ENCODE measurements at regions not wholly inside any gene's neighbourhood (a gene's known extent, or its start where the extent isn't known, plus 50 kb on each side); places are given as distances from the start of the nearest gene placed in this dataset.

GRCh38 chr10:8950978-8951377 is 896.5 kb downstream of the GATA3 start:
- no peak overlapping the region for H3K4me2 ChIP-seq (ENCODE audit: low read depth, low read length, poor library complexity, severe bottlenecking)
- H3K4me3 ChIP-seq (ENCODE audit: low read length): no peak overlapping the region
- no peak for DNase-seq
- H3K36me3 ChIP-seq (ENCODE audit: insufficient read depth, low read length): no peaks in the 10 kb centered on the region
- H3K9me2 ChIP-seq (replicated peaks; ENCODE audit: insufficient read depth, low read length): no peaks in the 10 kb centered on the region
- H3K4me1 ChIP-seq (ENCODE audit: low read length): no peaks in the 10 kb centered on the region
- H3K9me3 ChIP-seq (ENCODE audit: low read length): no peaks in the 10 kb centered on the region
- H3K27me3 ChIP-seq (ENCODE audit: low read length): no peaks in the 10 kb centered on the region
- H2AFZ ChIP-seq (ENCODE audit: low read length): no peak overlapping the region
- H3K79me2 ChIP-seq (ENCODE audit: low read length): no peaks in the 10 kb centered on the region
- no peak overlapping the region for H3K27ac ChIP-seq (ENCODE audit: low read length)
- no peak overlapping the region for H3K9ac ChIP-seq (ENCODE audit: low read length)
- H4K20me1 ChIP-seq (ENCODE audit: insufficient read depth, low read depth, low read length): no peaks in the 10 kb centered on the region

GRCh38 chr10:8951440-8952089 is 897.1 kb downstream of the GATA3 start:
- no peak overlapping the region for H2AFZ ChIP-seq (ENCODE audit: low read length)
- H3K4me3 ChIP-seq (ENCODE audit: low read length): no peak overlapping the region
- no peak overlapping the region for H3K4me2 ChIP-seq (ENCODE audit: low read depth, low read length, poor library complexity, severe bottlenecking)
- H3K9me2 ChIP-seq (replicated peaks; ENCODE audit: insufficient read depth, low read length): no peaks in the 10 kb centered on the region
- no peaks in the 10 kb centered on the region for H3K9me3 ChIP-seq (ENCODE audit: low read length)
- no peak overlapping the region for H3K9ac ChIP-seq (ENCODE audit: low read length)
- DNase-seq: no peak
- H4K20me1 ChIP-seq (ENCODE audit: insufficient read depth, low read depth, low read length): no peaks in the 10 kb centered on the region
- H3K36me3 ChIP-seq (ENCODE audit: insufficient read depth, low read length): no peaks in the 10 kb centered on the region
- no peaks in the 10 kb centered on the region for H3K4me1 ChIP-seq (ENCODE audit: low read length)
- no peak overlapping the region for H3K27ac ChIP-seq (ENCODE audit: low read length)
- no peaks in the 10 kb centered on the region for H3K27me3 ChIP-seq (ENCODE audit: low read length)
- no peaks in the 10 kb centered on the region for H3K79me2 ChIP-seq (ENCODE audit: low read length)

- H3K27ac ChIP-seq (ENCODE audit: low read length): no peak overlapping the region
- H3K9me2 ChIP-seq (replicated peaks; ENCODE audit: insufficient read depth, low read length): no peaks in the 10 kb centered on the region
- H3K79me2 ChIP-seq (ENCODE audit: low read length): no peaks in the 10 kb centered on the region
- no peaks in the 10 kb centered on the region for H4K20me1 ChIP-seq (ENCODE audit: insufficient read depth, low read depth, low read length)
- H3K9me3 ChIP-seq (ENCODE audit: low read length): no peaks in the 10 kb centered on the region
- no peaks in the 10 kb centered on the region for H3K36me3 ChIP-seq (ENCODE audit: insufficient read depth, low read length)
- no peaks in the 10 kb centered on the region for H3K27me3 ChIP-seq (ENCODE audit: low read length)
- H3K4me1 ChIP-seq (ENCODE audit: low read length): no peaks in the 10 kb centered on the region
- H2AFZ ChIP-seq (ENCODE audit: low read length): no peak overlapping the region
- no peak overlapping the region for H3K4me2 ChIP-seq (ENCODE audit: low read depth, low read length, poor library complexity, severe bottlenecking)
- DNase-seq: no peak
- no peak overlapping the region for H3K9ac ChIP-seq (ENCODE audit: low read length)
- H3K4me3 ChIP-seq (ENCODE audit: low read length): no peak overlapping the region
Measured at GRCh38 chr10:8956400-8956799, 901.9 kb downstream of the GATA3 start.

- Histone ChIP-seq H3K27me3 (ENCODE audit: low read length) (0 out of 2 replicates have a peak, but pooled peaks cover 2% of the 10 kb centered on the region), H3K9ac (ENCODE audit: low read length) (no peak overlapping the region), H3K4me3 (ENCODE audit: low read length) (no peak overlapping the region), H3K4me2 (ENCODE audit: low read depth, low read length, poor library complexity, severe bottlenecking) (no peak overlapping the region), H3K79me2 (ENCODE audit: low read length) (no peaks in the 10 kb centered on the region), H2AFZ (ENCODE audit: low read length) (no peak overlapping the region), H3K9me2 (replicated peaks; ENCODE audit: insufficient read depth, low read length) (no peaks in the 10 kb centered on the region), H3K9me3 (ENCODE audit: low read length) (no peaks in the 10 kb centered on the region), H3K36me3 (ENCODE audit: insufficient read depth, low read length) (no peaks in the 10 kb centered on the region), H3K4me1 (ENCODE audit: low read length) (no peaks in the 10 kb centered on the region), H3K27ac (ENCODE audit: low read length) (no peak overlapping the region), H4K20me1 (ENCODE audit: insufficient read depth, low read depth, low read length) (no peaks in the 10 kb centered on the region)
- no peak for DNase-seq
Measured at GRCh38 chr10:8962249-8962648, 907.8 kb downstream of the GATA3 start.

- no peak for DNase-seq
- H3K27me3 ChIP-seq (ENCODE audit: low read length): 0 out of 2 replicates have a peak, but pooled peaks cover 2% of the 10 kb centered on the region
- H3K79me2 ChIP-seq (ENCODE audit: low read length): no peaks in the 10 kb centered on the region
- H3K9me3 ChIP-seq (ENCODE audit: low read length): no peaks in the 10 kb centered on the region
- H3K9me2 ChIP-seq (replicated peaks; ENCODE audit: insufficient read depth, low read length): no peaks in the 10 kb centered on the region
- H2AFZ ChIP-seq (ENCODE audit: low read length): no peak overlapping the region
- no peak overlapping the region for H3K4me3 ChIP-seq (ENCODE audit: low read length)
- no peaks in the 10 kb centered on the region for H4K20me1 ChIP-seq (ENCODE audit: insufficient read depth, low read depth, low read length)
- H3K4me1 ChIP-seq (ENCODE audit: low read length): no peaks in the 10 kb centered on the region
- no peak overlapping the region for H3K9ac ChIP-seq (ENCODE audit: low read length)
- no peak overlapping the region for H3K27ac ChIP-seq (ENCODE audit: low read length)
- no peaks in the 10 kb centered on the region for H3K36me3 ChIP-seq (ENCODE audit: insufficient read depth, low read length)
- no peak overlapping the region for H3K4me2 ChIP-seq (ENCODE audit: low read depth, low read length, poor library complexity, severe bottlenecking)
Measured at GRCh38 chr10:8967061-8967460, 912.6 kb downstream of the GATA3 start.

GRCh38 chr10:8969853-8970252 is 915.4 kb downstream of the GATA3 start:
- no peaks in the 10 kb centered on the region for H3K9me3 ChIP-seq (ENCODE audit: low read length)
- H3K4me1 ChIP-seq (ENCODE audit: low read length): no peaks in the 10 kb centered on the region
- no peaks in the 10 kb centered on the region for H3K36me3 ChIP-seq (ENCODE audit: insufficient read depth, low read length)
- H3K27ac ChIP-seq (ENCODE audit: low read length): no peak overlapping the region
- no peak overlapping the region for H3K4me3 ChIP-seq (ENCODE audit: low read length)
- no peak overlapping the region for H3K9ac ChIP-seq (ENCODE audit: low read length)
- no peak overlapping the region for H3K4me2 ChIP-seq (ENCODE audit: low read depth, low read length, poor library complexity, severe bottlenecking)
- H4K20me1 ChIP-seq (ENCODE audit: insufficient read depth, low read depth, low read length): no peaks in the 10 kb centered on the region
- no peak for DNase-seq
- no peaks in the 10 kb centered on the region for H3K9me2 ChIP-seq (replicated peaks; ENCODE audit: insufficient read depth, low read length)
- H3K27me3 ChIP-seq (ENCODE audit: low read length): no peaks in the 10 kb centered on the region
- no peak overlapping the region for H2AFZ ChIP-seq (ENCODE audit: low read length)
- H3K79me2 ChIP-seq (ENCODE audit: low read length): no peaks in the 10 kb centered on the region

GRCh38 chr10:8975535-8975934 is 921.0 kb downstream of the GATA3 start:
- Histone ChIP-seq H3K27me3 (ENCODE audit: low read length) (0 out of 2 replicates have a peak, but pooled peaks cover 1% of the 10 kb centered on the region), H4K20me1 (ENCODE audit: insufficient read depth, low read depth, low read length) (no peaks in the 10 kb centered on the region), H2AFZ (ENCODE audit: low read length) (no peak overlapping the region), H3K9ac (ENCODE audit: low read length) (no peak overlapping the region), H3K4me1 (ENCODE audit: low read length) (no peaks in the 10 kb centered on the region), H3K27ac (ENCODE audit: low read length) (no peak overlapping the region), H3K9me3 (ENCODE audit: low read length) (no peaks in the 10 kb centered on the region), H3K79me2 (ENCODE audit: low read length) (no peaks in the 10 kb centered on the region), H3K4me2 (ENCODE audit: low read depth, low read length, poor library complexity, severe bottlenecking) (no peak overlapping the region), H3K4me3 (ENCODE audit: low read length) (no peak overlapping the region), H3K36me3 (ENCODE audit: insufficient read depth, low read length) (no peaks in the 10 kb centered on the region), H3K9me2 (replicated peaks; ENCODE audit: insufficient read depth, low read length) (no peaks in the 10 kb centered on the region)
- DNase-seq: no peak

- H3K27me3 ChIP-seq (ENCODE audit: low read length): 0 out of 2 replicates have a peak, but pooled peaks cover 4% of the 10 kb centered on the region
- H2AFZ ChIP-seq (ENCODE audit: low read length): no peak overlapping the region
- H3K36me3 ChIP-seq (ENCODE audit: insufficient read depth, low read length): no peaks in the 10 kb centered on the region
- H3K4me1 ChIP-seq (ENCODE audit: low read length): no peaks in the 10 kb centered on the region
- H3K9ac ChIP-seq (ENCODE audit: low read length): no peak overlapping the region
- no peaks in the 10 kb centered on the region for H3K79me2 ChIP-seq (ENCODE audit: low read length)
- H3K9me2 ChIP-seq (replicated peaks; ENCODE audit: insufficient read depth, low read length): no peaks in the 10 kb centered on the region
- H3K27ac ChIP-seq (ENCODE audit: low read length): no peak overlapping the region
- no peak overlapping the region for H3K4me2 ChIP-seq (ENCODE audit: low read depth, low read length, poor library complexity, severe bottlenecking)
- no peaks in the 10 kb centered on the region for H3K9me3 ChIP-seq (ENCODE audit: low read length)
- no peaks in the 10 kb centered on the region for H4K20me1 ChIP-seq (ENCODE audit: insufficient read depth, low read depth, low read length)
- H3K4me3 ChIP-seq (ENCODE audit: low read length): no peak overlapping the region
- no peak for DNase-seq
Measured at GRCh38 chr10:8978100-8978499, 923.6 kb downstream of the GATA3 start.

Data from Karpas-422 (cell line).